Adrenal gland (tissue), 9 donors: ENCODE measurements at regions not wholly inside any gene's neighbourhood (a gene's known extent, or its start where the extent isn't known, plus 50 kb on each side); places are given as distances from the start of the nearest gene placed in this dataset.

Experiments
- DNase-seq, 7 donors: peaks; one replicate each; pipeline ENCODE4 v3.0.0-alpha.2; 2019 to 2020
- H3K27ac ChIP-seq, 5 donors: fragments of 200-600 bp; sonication (generic) in 4 of 5; 1 replicate in 3 of 5; 2 replicates in 2 of 5; pipeline versions ENCODE4 v1.5.1 to v1.8.0; 2016 to 2020; ENCODE audit warnings: mild to moderate bottlenecking in 1 of 5
- H3K27me3 ChIP-seq: fragments of 200-600 bp; 2 replicates; pipeline ENCODE4 v1.8.0; 2021
- H3K36me3 ChIP-seq, 2 donors: fragments of 200-600 bp; replicated peaks in 1 of 2; 1 replicate in 1 of 2; 2 replicates in 1 of 2; pipeline versions ENCODE4 v1.5.1 to v1.8.0; 2018 to 2022
- H3K4me1 ChIP-seq, 2 donors: fragments of 200-600 bp; replicated peaks in 1 of 2; 1 replicate in 1 of 2; 2 replicates in 1 of 2; pipeline versions ENCODE4 v1.5.1 to v1.8.0; 2018 to 2021
- H3K4me3 ChIP-seq, 4 donors: fragments of 200-600 bp; sonication (generic) in 3 of 4; one replicate each; pipeline ENCODE4 v1.5.1; 2016 to 2018
- H3K9me3 ChIP-seq, 3 donors: fragments of 200-600 bp; sonication (generic) in 1 of 3; replicated peaks in 1 of 3; 1 replicate in 2 of 3; 2 replicates in 1 of 3; pipeline versions ENCODE4 v1.5.1 to v1.8.0; 2016 to 2021
- POLR2A ChIP-seq, 2 donors: fragments of 450-650 bp; IDR thresholded peaks; one replicate each; pipeline ENCODE4 v1.6.1; 2017; ENCODE audit warnings: antibody characterized with exemption in 2 of 2, mild to moderate bottlenecking in 2 of 2, moderate library complexity in 1 of 2
- WGBS, 4 donors: extraction: QIAGEN DNeasy Blood & Tissue Kit in 2 of 4; methylation state at CpG; one replicate each; pipeline versions ENCODE4 v1.1.5 to v1.1.7; 2013 to 2017; 5-methylcytosine and 5-hydroxymethylcytosine counted together
- intact Hi-C, 2 donors: fragments of 100-400 bp; cut with DNase I; formaldehyde crosslinking; loops; one replicate each; pipeline versions ENCODE4 v1.14.1 to v1.15.0; 2022 to 2023
- TF ChIP-seq, protein P1 (sequence below), 6 experiments: fragments of 450-650 bp in 4 of 6; fragments of 200-600 bp in 2 of 6; sonication (generic) in 1 of 6; IDR thresholded peaks; 1 replicate in 5 of 6; 2 replicates in 1 of 6; pipeline versions ENCODE4 v1.5.1 to v1.8.0; 2016 to 2021; ENCODE audit warnings: antibody characterized with exemption in 6 of 6, mild to moderate bottlenecking in 2 of 6, moderate library complexity in 1 of 6
- donor health status: healthy with polysubstance abuse.
- donor health status: Bipolar disorder and iron deficiency.
- donor health status: DM: yes; HTN: yes; CAD: no.
- donor health status: DM: no; HTN: no; CAD: no.
- donor health status: DM: no; HTN: no; CAD: no.

DNA sequence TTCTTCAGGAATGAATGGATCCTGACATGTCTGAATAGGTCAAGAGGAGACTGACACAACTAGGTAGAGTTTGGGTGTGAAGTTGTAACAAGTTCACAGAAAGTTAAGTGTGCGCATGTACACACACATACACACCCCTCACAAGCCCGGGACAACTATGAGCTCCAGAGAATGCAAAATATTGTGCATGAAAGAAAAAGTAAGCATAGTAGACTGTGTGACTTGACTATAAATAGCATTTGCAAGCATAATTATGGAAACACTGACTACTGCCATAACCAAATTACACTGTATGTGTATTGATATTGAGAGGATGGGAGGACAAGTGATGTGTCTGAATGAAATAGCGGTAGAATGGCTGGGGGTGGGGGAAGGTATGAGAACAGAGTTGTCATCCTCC is 157.1 kb upstream of the NCK2 start:
- H3K4me1 ChIP-seq, result no peaks in the 10 kb centered on the region
- WGBS, 4 donors, result 84 to 98% (median 95%) methylated on average over 3 of the region's 3 CpGs
- no peak for DNase-seq
- intact Hi-C loops, result no loop called here
- H3K4me3 ChIP-seq, result no peak overlapping the region
- H3K36me3 ChIP-seq, result no peaks in the 10 kb centered on the region
- TF ChIP-seq, protein P1, sequence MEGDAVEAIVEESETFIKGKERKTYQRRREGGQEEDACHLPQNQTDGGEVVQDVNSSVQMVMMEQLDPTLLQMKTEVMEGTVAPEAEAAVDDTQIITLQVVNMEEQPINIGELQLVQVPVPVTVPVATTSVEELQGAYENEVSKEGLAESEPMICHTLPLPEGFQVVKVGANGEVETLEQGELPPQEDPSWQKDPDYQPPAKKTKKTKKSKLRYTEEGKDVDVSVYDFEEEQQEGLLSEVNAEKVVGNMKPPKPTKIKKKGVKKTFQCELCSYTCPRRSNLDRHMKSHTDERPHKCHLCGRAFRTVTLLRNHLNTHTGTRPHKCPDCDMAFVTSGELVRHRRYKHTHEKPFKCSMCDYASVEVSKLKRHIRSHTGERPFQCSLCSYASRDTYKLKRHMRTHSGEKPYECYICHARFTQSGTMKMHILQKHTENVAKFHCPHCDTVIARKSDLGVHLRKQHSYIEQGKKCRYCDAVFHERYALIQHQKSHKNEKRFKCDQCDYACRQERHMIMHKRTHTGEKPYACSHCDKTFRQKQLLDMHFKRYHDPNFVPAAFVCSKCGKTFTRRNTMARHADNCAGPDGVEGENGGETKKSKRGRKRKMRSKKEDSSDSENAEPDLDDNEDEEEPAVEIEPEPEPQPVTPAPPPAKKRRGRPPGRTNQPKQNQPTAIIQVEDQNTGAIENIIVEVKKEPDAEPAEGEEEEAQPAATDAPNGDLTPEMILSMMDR (IDR thresholded peaks at IDR 0.05), result no peak
- H3K9me3 ChIP-seq, result no peaks in the 10 kb centered on the region
- H3K27me3 ChIP-seq, result no peaks in the 10 kb centered on the region
- H3K27ac ChIP-seq, result no peak overlapping the region

DNA sequence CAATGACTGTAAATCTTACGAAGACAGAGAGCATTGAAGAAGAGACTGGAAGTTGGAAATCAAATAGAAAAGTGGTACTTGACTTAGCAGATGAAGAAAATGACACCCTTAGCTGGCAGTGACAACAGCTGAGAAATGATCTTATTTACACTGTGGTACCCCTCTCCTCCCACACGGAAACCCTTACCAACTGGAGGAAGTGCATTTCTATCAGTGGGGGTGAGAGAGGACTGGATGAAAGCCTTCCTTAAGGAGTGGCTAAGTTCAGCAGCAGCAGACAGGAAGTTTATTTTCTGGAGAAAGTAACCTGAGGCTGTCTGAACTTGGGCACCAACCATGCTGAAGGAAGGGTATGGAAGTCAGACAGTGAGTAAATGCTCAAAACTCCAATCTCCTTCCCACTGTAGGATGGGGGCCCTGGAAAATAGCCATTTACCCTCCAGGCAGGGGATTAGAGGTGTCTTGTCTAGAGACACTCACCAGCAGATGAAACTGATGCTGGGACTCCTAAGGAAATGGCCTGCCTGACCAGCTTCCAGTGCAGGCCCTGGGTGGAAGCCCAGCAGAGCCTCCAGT is 160.2 kb upstream of the NCK2 start:
- TF ChIP-seq, protein P1 (IDR thresholded peaks at IDR 0.05), result no peak
- TF ChIP-seq POLR2A (IDR thresholded peaks at IDR 0.05), result no peak
- H3K4me1 ChIP-seq, result no peaks in the 10 kb centered on the region
- intact Hi-C loops, result no loop called here
- no peaks in the 10 kb centered on the region for H3K36me3 ChIP-seq
- no peak overlapping the region for H3K27ac ChIP-seq
- H3K27me3 ChIP-seq, result no peaks in the 10 kb centered on the region
- 70 to 75% (median 73%) methylated on average over 2 of the region's 2 CpGs for WGBS, 4 donors
- no peaks in the 10 kb centered on the region for H3K9me3 ChIP-seq
- H3K4me3 ChIP-seq, result no peak overlapping the region
- no peak for DNase-seq

DNA sequence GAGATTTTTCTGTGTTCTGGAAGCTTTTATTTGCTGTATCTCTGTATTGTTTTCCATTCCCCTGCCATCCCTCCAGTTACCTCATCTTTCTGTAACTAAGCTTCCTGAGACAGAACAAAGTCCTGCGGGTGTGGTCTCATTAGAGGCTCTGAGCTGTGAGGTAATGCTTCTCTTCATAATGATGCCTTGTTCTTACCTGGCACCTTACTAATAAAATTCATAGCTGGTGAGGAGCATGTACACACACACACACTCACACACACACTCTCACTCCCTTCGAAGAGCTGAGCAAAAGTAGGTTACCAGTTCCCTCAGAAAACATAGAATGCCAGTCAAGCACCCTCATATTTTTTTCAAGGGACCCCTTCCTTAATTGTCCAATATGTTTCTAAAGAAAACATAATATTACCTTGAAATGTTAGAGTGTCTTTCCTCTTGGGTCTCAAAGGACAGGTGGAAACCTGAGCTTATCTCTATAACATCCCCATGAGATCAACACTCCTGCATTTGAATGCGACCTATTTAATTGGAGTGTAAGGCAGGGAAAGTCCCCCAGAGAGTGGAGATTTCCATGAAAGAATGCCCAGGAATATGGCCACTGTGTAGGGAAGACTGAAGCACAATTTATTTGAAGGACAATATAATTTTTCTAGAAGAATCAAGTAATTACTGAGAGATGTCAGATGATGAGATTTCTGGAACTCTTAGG is 161.6 kb upstream of the NCK2 start:
- peak overlapping the region in 1 of 5 donors; percentile 3 for H3K27ac ChIP-seq
- no peak for DNase-seq
- H3K27me3 ChIP-seq, result no peaks in the 10 kb centered on the region
- 79 to 90% (median 85%) methylated on average over 3 of the region's 3 CpGs for WGBS, 4 donors
- TF ChIP-seq, protein P1 (IDR thresholded peaks at IDR 0.05), result no peak
- TF ChIP-seq POLR2A (IDR thresholded peaks at IDR 0.05), result no peak
- H3K36me3 ChIP-seq, result no peaks in the 10 kb centered on the region
- H3K4me1 ChIP-seq, result no peaks in the 10 kb centered on the region
- H3K4me3 ChIP-seq, result no peak overlapping the region
- intact Hi-C loops, result no loop called here
- H3K9me3 ChIP-seq, result no peaks in the 10 kb centered on the region

DNA sequence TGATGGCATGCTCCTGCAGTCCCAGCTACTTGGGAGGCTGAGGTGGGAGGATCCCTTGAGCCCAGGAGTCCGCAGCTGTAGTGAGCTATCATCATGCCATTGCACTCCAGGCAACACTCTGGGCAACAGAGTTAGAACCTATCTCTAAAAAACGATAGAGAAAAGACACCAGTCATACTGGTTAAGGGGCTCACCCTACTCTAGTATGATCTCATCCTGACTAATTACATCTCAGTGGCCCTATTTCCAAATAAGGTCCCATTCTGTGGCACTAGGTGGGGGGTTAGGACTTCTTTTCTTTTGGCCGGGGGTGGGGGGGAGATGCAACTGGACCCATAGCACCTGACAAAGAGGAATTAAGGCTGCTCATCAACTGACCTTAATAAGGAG is 163.2 kb upstream of the NCK2 start:
- TF ChIP-seq, protein P1 (IDR thresholded peaks at IDR 0.05), result no peak
- TF ChIP-seq POLR2A (IDR thresholded peaks at IDR 0.05), result no peak
- Histone ChIP-seq H3K4me3 (no peak overlapping the region), H3K9me3 (no peaks in the 10 kb centered on the region), H3K4me1 (peaks cover 8% of the 10 kb centered on the region in 2 donors), H3K27ac (no peak overlapping the region), H3K36me3 (no peaks in the 10 kb centered on the region), H3K27me3 (no peaks in the 10 kb centered on the region)
- intact Hi-C loops, result no loop called here
- WGBS, 4 donors, result 78 to 91% (median 85%) methylated on average over 3 of the region's 3 CpGs
- no peak for DNase-seq
